LoVo (cell line): ENCODE measurements at regions not wholly inside any gene's neighbourhood (a gene's known extent, or its start where the extent isn't known, plus 50 kb on each side); places are given as distances from the start of the nearest gene placed in this dataset.

Experiments
- DNase-seq: peaks from one replicate; pipeline ENCODE4 v3.0.0-alpha.2; 2016; ENCODE audit warnings: low spot score

DNA sequence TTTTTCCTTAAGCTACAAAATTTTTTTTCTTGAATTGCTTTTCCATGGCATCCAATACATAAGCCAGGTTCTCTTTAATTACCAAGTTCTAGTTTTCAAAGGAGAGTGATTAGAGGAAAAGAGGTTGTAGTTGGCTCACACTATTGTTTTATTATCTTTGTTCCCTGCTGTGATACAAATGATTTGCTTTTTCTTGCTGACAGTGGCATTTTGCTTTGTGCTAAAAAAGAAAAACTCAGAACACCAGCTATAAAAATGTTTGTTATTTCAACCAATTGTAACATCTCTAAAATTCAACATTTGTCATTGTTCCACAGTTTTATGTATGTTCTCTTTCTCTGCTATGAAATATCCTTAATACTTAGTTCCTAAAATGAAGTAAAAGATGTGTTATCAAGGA is 1817.2 kb downstream of the STIM2 start:
- DNase-seq: no peak

GRCh38 chr4:28682847-28683246 is 1822.2 kb downstream of the STIM2 start:
- DNase-seq: no peak

GRCh38 chr4:28686618-28687017 is 1826.0 kb downstream of the STIM2 start:
- DNase-seq: no peak

- DNase-seq: no peak
These were observed 1830.2 kb downstream of the STIM2 start for GRCh38 chr4:28690890-28691289.

DNA sequence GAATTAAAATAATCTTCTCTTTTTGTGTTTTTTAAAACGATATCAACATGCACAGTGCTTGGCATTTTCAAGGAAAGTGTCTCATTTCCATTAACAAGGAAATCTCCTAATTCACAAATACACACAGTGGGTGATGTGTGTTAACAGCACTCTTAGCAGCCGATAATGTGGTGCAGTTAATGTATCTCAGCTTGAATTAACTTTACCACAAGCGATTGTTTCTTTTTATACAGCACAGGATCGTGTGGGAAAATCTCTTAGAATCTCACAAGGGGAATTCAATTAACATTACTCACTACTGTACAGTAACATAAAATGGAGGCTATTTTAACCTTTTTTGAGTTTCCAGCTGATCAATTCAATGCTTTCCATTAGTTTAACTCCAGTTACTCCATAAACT is 1841.9 kb downstream of the STIM2 start:
- DNase-seq: no peak

- no peak for DNase-seq
These were observed 1849.2 kb downstream of the STIM2 start for GRCh38 chr4:28709891-28710290.

GRCh38 chr4:28723371-28723770 is 1862.7 kb downstream of the STIM2 start:
- DNase-seq: no peak

DNA sequence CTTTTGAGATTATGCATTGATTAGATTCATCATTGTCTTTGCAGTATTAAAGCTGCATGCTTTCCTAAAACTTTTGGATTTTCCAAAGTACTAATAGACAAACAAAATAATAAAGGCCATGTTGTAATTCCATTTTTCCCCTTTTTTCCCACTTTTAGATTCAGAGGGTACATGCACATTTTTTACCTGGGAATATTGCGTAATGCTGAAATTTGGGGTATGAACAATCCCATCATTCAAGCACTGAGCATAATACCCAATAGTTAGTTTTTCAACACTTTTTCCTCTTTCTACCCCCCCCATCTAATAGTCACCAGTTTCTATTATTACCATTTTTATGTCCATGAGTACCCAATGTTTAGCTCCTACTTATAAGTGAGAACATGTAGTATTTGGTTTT is 1863.6 kb downstream of the STIM2 start:
- DNase-seq: no peak

- DNase-seq: no peak
These were observed 1869.7 kb downstream of the STIM2 start for GRCh38 chr4:28730304-28730703.

DNA sequence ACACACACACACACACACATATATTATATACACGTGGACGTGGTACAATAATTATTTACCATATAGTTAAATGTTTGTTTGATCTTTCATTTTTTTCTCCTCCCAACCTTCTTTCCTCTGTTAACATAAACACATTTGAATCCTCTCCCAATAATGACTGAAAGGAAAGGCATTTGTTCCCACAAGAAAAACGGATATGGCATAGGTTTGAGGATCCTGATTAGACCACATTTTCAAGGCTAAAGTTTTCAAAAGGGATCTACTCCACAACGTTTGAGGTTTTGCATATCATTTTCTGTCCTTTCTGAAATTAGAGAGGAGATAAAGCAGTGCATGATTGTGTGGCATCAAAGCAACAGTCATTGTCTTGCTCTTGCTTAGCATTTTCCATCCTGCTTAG is 1883.4 kb downstream of the STIM2 start:
- DNase-seq: no peak

- no peak for DNase-seq
These were observed 1893.7 kb downstream of the STIM2 start for GRCh38 chr4:28754376-28754775.

GRCh38 chr4:28755081-28755480 is 1894.4 kb downstream of the STIM2 start:
- DNase-seq: no peak

- no peak for DNase-seq
These were observed 1898.4 kb downstream of the STIM2 start for GRCh38 chr4:28759064-28759463.

DNA sequence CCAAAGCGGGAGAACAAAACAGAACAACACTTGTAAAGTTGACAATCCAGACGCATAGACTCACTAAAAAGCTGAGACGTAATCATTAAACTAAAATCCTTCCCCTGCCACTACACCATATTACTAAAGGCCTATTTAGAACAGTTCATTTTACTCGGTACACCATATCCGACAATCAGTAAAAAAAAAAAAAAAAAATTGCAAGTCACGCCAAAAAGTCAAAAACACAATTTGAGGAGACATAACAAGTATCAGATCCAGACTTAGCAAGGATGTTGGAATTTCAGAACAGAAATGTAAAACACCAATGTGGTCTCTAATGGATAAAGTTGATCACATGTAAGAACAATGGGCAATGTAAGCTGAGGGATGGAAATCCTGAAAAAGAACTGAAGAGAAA is 1899.4 kb downstream of the STIM2 start:
- DNase-seq: no peak

DNA sequence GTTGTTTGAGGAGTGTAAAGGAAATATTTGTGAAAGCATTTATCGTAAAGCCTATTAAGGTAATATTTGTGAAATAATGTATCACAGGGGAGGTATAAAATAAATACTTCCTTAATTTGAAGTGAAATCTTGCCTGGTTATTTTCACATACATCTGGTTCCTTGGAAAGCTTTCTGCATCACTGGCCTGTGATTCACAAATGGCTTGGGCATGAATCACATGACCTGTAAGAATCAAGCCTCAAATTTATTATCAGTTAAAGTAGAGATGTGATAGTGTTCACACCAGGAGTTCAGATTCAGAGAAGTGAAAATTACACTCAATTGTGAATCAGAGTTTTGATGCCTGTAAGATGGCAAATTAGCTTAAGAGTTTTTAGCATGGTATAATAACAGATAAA is 1911.4 kb downstream of the STIM2 start:
- no peak for DNase-seq

GRCh38 chr4:28772788-28773187 is 1912.1 kb downstream of the STIM2 start:
- no peak for DNase-seq

GRCh38 chr4:28774344-28774743 is 1913.7 kb downstream of the STIM2 start:
- DNase-seq: no peak

DNA sequence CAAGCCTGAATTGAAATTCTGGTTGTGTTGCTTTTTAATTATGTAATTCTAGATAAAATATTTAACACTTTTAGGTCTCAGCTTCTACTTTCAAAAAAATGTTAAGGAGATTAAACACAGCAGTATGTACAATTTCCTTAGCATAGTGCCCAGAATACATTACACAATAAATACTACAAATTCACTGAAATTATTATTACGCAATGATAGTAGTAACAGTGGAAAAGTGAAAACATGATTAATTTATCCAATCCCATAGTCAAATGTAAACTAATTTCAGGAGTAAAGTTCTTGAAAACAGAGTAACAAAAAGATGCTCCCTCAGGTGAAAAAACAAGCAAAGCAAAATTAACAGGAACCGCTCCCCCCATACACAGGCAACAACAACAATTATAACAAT is 1915.4 kb downstream of the STIM2 start:
- DNase-seq: no peak

GRCh38 chr4:28784188-28784587 is 1923.5 kb downstream of the STIM2 start:
- no peak for DNase-seq

GRCh38 chr4:28787947-28788346 is 1927.3 kb downstream of the STIM2 start:
- no peak for DNase-seq

GRCh38 chr4:28788929-28789490 is 1928.4 kb downstream of the STIM2 start:
- DNase-seq: no peak

- no peak for DNase-seq
These were observed 1927.1 kb upstream of the PCDH7 start for GRCh38 chr4:28792917-28793597.

GRCh38 chr4:28799696-28800095 is 1920.5 kb upstream of the PCDH7 start:
- DNase-seq: no peak

- DNase-seq: no peak
These were observed 1909.1 kb upstream of the PCDH7 start for GRCh38 chr4:28811025-28811424.
